H9 (cell line): ENCODE measurements at regions not wholly inside any gene's neighbourhood (a gene's known extent, or its start where the extent isn't known, plus 50 kb on each side); places are given as distances from the start of the nearest gene placed in this dataset.

Experiments used
- DNase-seq: peaks from one replicate; pipeline ENCODE4 v3.0.0-alpha.2; 2017
- H2AFZ ChIP-seq: one replicate; pipeline ENCODE4 v1.6.1; 2013; ENCODE audit warnings: mild to moderate bottlenecking, low read length, control low read depth, moderate library complexity
- H2AK5ac ChIP-seq: 2 replicates; pipeline ENCODE4 v1.6.1; 2013; ENCODE audit warnings: low read length, control low read depth, mixed read lengths; ENCODE audit not compliant: insufficient read length
- H2BK120ac ChIP-seq: one replicate; pipeline ENCODE4 v1.6.1; 2013; ENCODE audit warnings: low read depth, mild to moderate bottlenecking, low read length, control low read depth, inconsistent platforms; ENCODE audit not compliant: poor library complexity, severe bottlenecking
- H2BK12ac ChIP-seq: 2 replicates; pipeline ENCODE4 v1.6.1; 2013; ENCODE audit warnings: low read length, control low read depth, mixed read lengths, low read depth; ENCODE audit not compliant: insufficient read length
- H2BK15ac ChIP-seq: 2 replicates; pipeline ENCODE4 v1.6.1; 2013; ENCODE audit warnings: low read depth, low read length, control low read depth
- H2BK20ac ChIP-seq: one replicate; pipeline ENCODE4 v1.6.1; 2013; ENCODE audit warnings: low read depth, mild to moderate bottlenecking, low read length, control low read depth, inconsistent platforms; ENCODE audit not compliant: poor library complexity, severe bottlenecking
- H2BK5ac ChIP-seq: 2 replicates; pipeline ENCODE4 v1.6.1; 2013; ENCODE audit warnings: low read length, control low read depth, mixed read lengths; ENCODE audit not compliant: insufficient read length
- H3K14ac ChIP-seq: 2 replicates; pipeline ENCODE4 v1.6.1; 2013; ENCODE audit warnings: low read length, control low read depth; ENCODE audit not compliant: insufficient read depth
- H3K18ac ChIP-seq: 2 replicates; pipeline ENCODE4 v1.6.1; 2013; ENCODE audit warnings: low read depth, mild to moderate bottlenecking, mixed read lengths, low read length, control low read depth; ENCODE audit not compliant: insufficient read length
- H3K23ac ChIP-seq: 2 replicates; pipeline ENCODE4 v1.6.1; 2013; ENCODE audit warnings: low read length, control low read depth, mixed read lengths, low read depth; ENCODE audit not compliant: insufficient read length
- H3K23me2 ChIP-seq: 2 replicates; pipeline ENCODE4 v1.6.1; 2013; ENCODE audit warnings: low read depth, mild to moderate bottlenecking, mixed read lengths, low read length, control low read depth; ENCODE audit not compliant: insufficient read length, poor library complexity, severe bottlenecking
- H3K27ac ChIP-seq: 2 replicates; pipeline ENCODE4 v1.5.1; 2013; ENCODE audit warnings: low read length, control low read depth, mixed read lengths, low read depth; ENCODE audit not compliant: insufficient read length
- H3K27me3 ChIP-seq: 2 replicates; pipeline ENCODE4 v1.6.1; 2013; ENCODE audit warnings: low read length, control low read depth, inconsistent platforms; ENCODE audit not compliant: insufficient read depth
- H3K4ac ChIP-seq: 2 replicates; pipeline ENCODE4 v1.6.1; 2013; ENCODE audit warnings: low read depth, mild to moderate bottlenecking, control low read depth, inconsistent platforms, low read length, moderate library complexity
- H3K4me1 ChIP-seq: 2 replicates; pipeline ENCODE4 v1.6.1; 2013; ENCODE audit warnings: low read length, control low read depth, inconsistent platforms; ENCODE audit not compliant: insufficient read depth
- H3K4me2 ChIP-seq: 2 replicates; pipeline ENCODE4 v1.6.1; 2013; ENCODE audit warnings: low read length, control low read depth, mixed read lengths; ENCODE audit not compliant: insufficient read length, insufficient read depth
- H3K56ac ChIP-seq: 2 replicates; pipeline ENCODE4 v1.6.1; 2013; ENCODE audit warnings: low read depth, mild to moderate bottlenecking, mixed read lengths, low read length, control low read depth; ENCODE audit not compliant: insufficient read length
- H3K79me1 ChIP-seq: 2 replicates; pipeline ENCODE4 v1.6.1; 2013; ENCODE audit warnings: low read depth, mild to moderate bottlenecking, moderate library complexity, low read length, control low read depth, inconsistent platforms; ENCODE audit not compliant: insufficient read depth, poor library complexity, severe bottlenecking
- H3K79me2 ChIP-seq: 2 replicates; pipeline ENCODE4 v1.6.1; 2013; ENCODE audit warnings: low read length, control low read depth, inconsistent platforms; ENCODE audit not compliant: insufficient read depth
- H3K9ac ChIP-seq: 2 replicates; pipeline ENCODE4 v1.6.1; 2013; ENCODE audit warnings: low read length, control low read depth, mixed read lengths; ENCODE audit not compliant: insufficient read length; ENCODE audit errors: extremely low read depth
- H3K9me3 ChIP-seq: one replicate; pipeline ENCODE4 v1.6.1; 2013; ENCODE audit warnings: low read depth, low read length, inconsistent platforms; ENCODE audit not compliant: control insufficient read depth
- H3T11ph ChIP-seq: one replicate; pipeline ENCODE4 v1.6.1; 2013; ENCODE audit warnings: mild to moderate bottlenecking, low read length, control low read depth, inconsistent platforms
- H4K20me1 ChIP-seq: one replicate; pipeline ENCODE4 v1.6.1; 2013; ENCODE audit not compliant: control insufficient read depth, insufficient read length, insufficient read depth
- H4K5ac ChIP-seq: 2 replicates; pipeline ENCODE4 v1.6.1; 2013; ENCODE audit warnings: low read depth, mild to moderate bottlenecking, mixed read lengths, low read length, control low read depth; ENCODE audit not compliant: insufficient read length
- H4K8ac ChIP-seq: replicated peaks from 2 replicates; pipeline ENCODE4 v1.6.1; 2013; ENCODE audit warnings: low read length, control low read depth, mixed read lengths, low read depth; ENCODE audit not compliant: insufficient read length
- H4K91ac ChIP-seq: 2 replicates; pipeline ENCODE4 v1.6.1; 2013; ENCODE audit warnings: low read depth, mild to moderate bottlenecking, moderate library complexity, mixed read lengths, low read length, control low read depth; ENCODE audit not compliant: insufficient read length
- H3K27ac Mint-ChIP-seq, 3 experiments: 2 replicates in 2 of 3; 3 replicates in 1 of 3; pipeline ENCODE4 v1.8.0; 2020 to 2021; ENCODE audit warnings: mixed read lengths in 3 of 3, mild to moderate bottlenecking in 1 of 3, moderate library complexity in 1 of 3
- H3K27me3 Mint-ChIP-seq: 2 replicates; pipeline ENCODE4 v1.8.0; 2021; ENCODE audit warnings: low read depth, mild to moderate bottlenecking, moderate library complexity, mixed read lengths
- H3K36me3 Mint-ChIP-seq, 3 experiments: 2 replicates in 2 of 3; 3 replicates in 1 of 3; pipeline ENCODE4 v1.8.0; 2020 to 2021; ENCODE audit warnings: low read depth in 3 of 3, mixed read lengths in 3 of 3; ENCODE audit not compliant: insufficient read depth in 1 of 3
- H3K4me1 Mint-ChIP-seq, 2 experiments: 2 replicates each; pipeline ENCODE4 v1.8.0; 2020; ENCODE audit warnings: mixed read lengths in 2 of 2
- H3K4me3 Mint-ChIP-seq, 2 experiments: 2 replicates in 1 of 2; 3 replicates in 1 of 2; pipeline ENCODE4 v1.8.0; 2020 to 2021; ENCODE audit warnings: mild to moderate bottlenecking in 2 of 2, mixed read lengths in 2 of 2, moderate library complexity in 1 of 2
- H3K9me3 Mint-ChIP-seq, 2 experiments: 2 replicates in 1 of 2; 3 replicates in 1 of 2; pipeline ENCODE4 v1.8.0; 2020; ENCODE audit warnings: mild to moderate bottlenecking in 2 of 2, mixed read lengths in 2 of 2, moderate library complexity in 1 of 2
- CTCF ChIP-seq: fragments of 200-600 bp; sonication (generic); conservative IDR thresholded peaks from 3 replicates; pipeline ENCODE4 v1.8.0; 2021; ENCODE audit warnings: antibody characterized with exemption, mild to moderate bottlenecking
- WGBS: extraction: QIAGEN DNeasy Blood & Tissue Kit; methylation state at CpG from one replicate; pipeline ENCODE4 v1.1.7; 2013; ENCODE audit warnings: missing lambda C conversion rate, low lambda C conversion rate, mixed read lengths; ENCODE audit not compliant: insufficient read length; ENCODE audit errors: extremely low coverage; 5-methylcytosine and 5-hydroxymethylcytosine counted together

GRCh38 chr14:101008196-101008595, 104.7 kb upstream of the RTL1 start:
- Mint-ChIP-seq H3K4me1 (peaks cover 7 to 8% of the 10 kb centered on the region in 2 experiments; a peak in 3 of 4 replicates), H3K27ac (no peak overlapping the region), H3K4me3 (no peak overlapping the region), H3K9me3 (peaks cover 8 to 12% of the 10 kb centered on the region in 2 experiments), H3K36me3 (peaks cover 0 to 6% (median 3%) of the 10 kb centered on the region in 3 experiments; a peak in 1 of 7 replicates), H3K27me3 (peaks cover 5% of the 10 kb centered on the region)
- Histone ChIP-seq H3K23me2 (no peaks in the 10 kb centered on the region), H3K9me3 (no peaks in the 10 kb centered on the region), H4K5ac (no peak overlapping the region), H3K56ac (no peak overlapping the region), H2BK20ac (no peak overlapping the region), H3K4me1 (no peaks in the 10 kb centered on the region), H2AFZ (no peak overlapping the region), H2BK120ac (no peak overlapping the region), H2AK5ac (no peak overlapping the region), H4K8ac (no peak overlapping the region), H3K79me2 (no peaks in the 10 kb centered on the region), H2BK15ac (no peak overlapping the region), H3K27ac (no peak overlapping the region), H3K4ac (no peak overlapping the region), H3K4me2 (no peak overlapping the region), H3K23ac (no peak overlapping the region), H4K20me1 (no peaks in the 10 kb centered on the region), H3K27me3 (no peaks in the 10 kb centered on the region; the same call in 1 of the 2 replicates), H3K79me1 (no peaks in the 10 kb centered on the region), H3K9ac (no peak overlapping the region), H3K18ac (no peak overlapping the region), H3T11ph (no peak overlapping the region), H2BK12ac (no peak overlapping the region), H4K91ac (no peak overlapping the region), H3K14ac (no peak overlapping the region), H2BK5ac (no peak overlapping the region)
- DNase-seq = peak; percentile 22
- no peak for TF ChIP-seq CTCF
- WGBS = no CpG with 5 or more reads among the region's 13 CpGs
